Ishikawa (cell line): ENCODE measurements at regions not wholly inside any gene's neighbourhood (a gene's known extent, or its start where the extent isn't known, plus 50 kb on each side); places are given as distances from the start of the nearest gene placed in this dataset.

Experiments used
- CEBPB ChIP-seq: IDR thresholded peaks from 2 replicates; pipeline ENCODE4 v1.6.1; 2012
- CREB1 ChIP-seq: IDR thresholded peaks from 2 replicates; pipeline ENCODE4 v1.6.1; 2012; ENCODE audit warnings: low read depth
- EGR1 ChIP-seq: IDR thresholded peaks from 2 replicates; pipeline ENCODE4 v1.6.1; 2012
- EP300 ChIP-seq: IDR thresholded peaks from 2 replicates; pipeline ENCODE4 v1.6.1; 2012; ENCODE audit warnings: borderline replicate concordance
- FOXM1 ChIP-seq: IDR thresholded peaks from 2 replicates; pipeline ENCODE4 v1.6.1; 2012; ENCODE audit warnings: low read depth, borderline replicate concordance
- NFIC ChIP-seq: IDR thresholded peaks from 2 replicates; pipeline ENCODE4 v1.6.1; 2012
- RAD21 ChIP-seq: IDR thresholded peaks from 2 replicates; pipeline ENCODE4 v1.6.1; 2012; ENCODE audit warnings: low read depth
- TAF1 ChIP-seq: IDR thresholded peaks from 2 replicates; pipeline ENCODE4 v1.6.1; 2012; ENCODE audit warnings: low read depth, mild to moderate bottlenecking
- TCF12 ChIP-seq: IDR thresholded peaks from 2 replicates; pipeline ENCODE4 v1.6.1; 2012; ENCODE audit warnings: low read depth
- TEAD4 ChIP-seq: IDR thresholded peaks from 2 replicates; pipeline ENCODE4 v1.6.1; 2012
- YY1 ChIP-seq: IDR thresholded peaks from 2 replicates; pipeline ENCODE4 v1.6.1; 2012; ENCODE audit warnings: low read depth
- ZBTB7A ChIP-seq: IDR thresholded peaks from 2 replicates; pipeline ENCODE4 v1.6.1; 2012; ENCODE audit warnings: low read depth
- TF ChIP-seq, protein P1 (sequence below): IDR thresholded peaks from 2 replicates; pipeline ENCODE4 v1.6.1; 2012; ENCODE audit warnings: low read depth, mild to moderate bottlenecking
- TF ChIP-seq, protein P2 (sequence below): IDR thresholded peaks from 2 replicates; pipeline ENCODE4 v1.6.1; 2012
- TF ChIP-seq, protein P3 (sequence below): IDR thresholded peaks from 2 replicates; pipeline ENCODE4 v1.6.1; 2012

DNA sequence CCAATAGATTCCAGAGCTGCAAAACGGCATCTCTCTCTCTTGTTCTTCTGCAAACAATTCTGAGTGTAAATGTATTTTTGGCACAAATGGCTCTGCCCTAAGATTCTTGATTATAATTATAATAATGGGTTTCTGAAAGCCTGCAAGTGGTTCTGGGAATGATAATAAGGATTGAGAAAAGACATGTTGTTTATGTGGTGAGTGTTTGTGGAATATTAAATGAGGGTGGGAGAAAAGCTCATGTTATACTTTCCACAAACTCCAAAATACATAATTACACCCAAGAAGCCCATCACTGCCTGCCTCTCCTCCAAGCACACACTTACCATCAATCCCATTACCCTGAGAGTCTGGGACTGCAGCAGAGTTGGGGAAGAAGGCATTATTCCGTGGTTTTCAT, 460.0 kb upstream of the BRINP1 start:
- TF ChIP-seq TCF12 (no peak), EP300 (no peak), TEAD4 (no peak), NFIC (no peak), CEBPB (no peak), ZBTB7A (no peak), EGR1 (no peak), RAD21 (no peak), CREB1 (no peak), FOXM1 (no peak), TAF1 (no peak), YY1 (no peak)
- TF ChIP-seq, protein P1, sequence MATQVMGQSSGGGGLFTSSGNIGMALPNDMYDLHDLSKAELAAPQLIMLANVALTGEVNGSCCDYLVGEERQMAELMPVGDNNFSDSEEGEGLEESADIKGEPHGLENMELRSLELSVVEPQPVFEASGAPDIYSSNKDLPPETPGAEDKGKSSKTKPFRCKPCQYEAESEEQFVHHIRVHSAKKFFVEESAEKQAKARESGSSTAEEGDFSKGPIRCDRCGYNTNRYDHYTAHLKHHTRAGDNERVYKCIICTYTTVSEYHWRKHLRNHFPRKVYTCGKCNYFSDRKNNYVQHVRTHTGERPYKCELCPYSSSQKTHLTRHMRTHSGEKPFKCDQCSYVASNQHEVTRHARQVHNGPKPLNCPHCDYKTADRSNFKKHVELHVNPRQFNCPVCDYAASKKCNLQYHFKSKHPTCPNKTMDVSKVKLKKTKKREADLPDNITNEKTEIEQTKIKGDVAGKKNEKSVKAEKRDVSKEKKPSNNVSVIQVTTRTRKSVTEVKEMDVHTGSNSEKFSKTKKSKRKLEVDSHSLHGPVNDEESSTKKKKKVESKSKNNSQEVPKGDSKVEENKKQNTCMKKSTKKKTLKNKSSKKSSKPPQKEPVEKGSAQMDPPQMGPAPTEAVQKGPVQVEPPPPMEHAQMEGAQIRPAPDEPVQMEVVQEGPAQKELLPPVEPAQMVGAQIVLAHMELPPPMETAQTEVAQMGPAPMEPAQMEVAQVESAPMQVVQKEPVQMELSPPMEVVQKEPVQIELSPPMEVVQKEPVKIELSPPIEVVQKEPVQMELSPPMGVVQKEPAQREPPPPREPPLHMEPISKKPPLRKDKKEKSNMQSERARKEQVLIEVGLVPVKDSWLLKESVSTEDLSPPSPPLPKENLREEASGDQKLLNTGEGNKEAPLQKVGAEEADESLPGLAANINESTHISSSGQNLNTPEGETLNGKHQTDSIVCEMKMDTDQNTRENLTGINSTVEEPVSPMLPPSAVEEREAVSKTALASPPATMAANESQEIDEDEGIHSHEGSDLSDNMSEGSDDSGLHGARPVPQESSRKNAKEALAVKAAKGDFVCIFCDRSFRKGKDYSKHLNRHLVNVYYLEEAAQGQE: no peak
- TF ChIP-seq, protein P2, sequence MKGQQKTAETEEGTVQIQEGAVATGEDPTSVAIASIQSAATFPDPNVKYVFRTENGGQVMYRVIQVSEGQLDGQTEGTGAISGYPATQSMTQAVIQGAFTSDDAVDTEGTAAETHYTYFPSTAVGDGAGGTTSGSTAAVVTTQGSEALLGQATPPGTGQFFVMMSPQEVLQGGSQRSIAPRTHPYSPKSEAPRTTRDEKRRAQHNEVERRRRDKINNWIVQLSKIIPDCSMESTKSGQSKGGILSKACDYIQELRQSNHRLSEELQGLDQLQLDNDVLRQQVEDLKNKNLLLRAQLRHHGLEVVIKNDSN: no peak
- TF ChIP-seq, protein P3, sequence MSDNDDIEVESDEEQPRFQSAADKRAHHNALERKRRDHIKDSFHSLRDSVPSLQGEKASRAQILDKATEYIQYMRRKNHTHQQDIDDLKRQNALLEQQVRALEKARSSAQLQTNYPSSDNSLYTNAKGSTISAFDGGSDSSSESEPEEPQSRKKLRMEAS: no peak

DNA sequence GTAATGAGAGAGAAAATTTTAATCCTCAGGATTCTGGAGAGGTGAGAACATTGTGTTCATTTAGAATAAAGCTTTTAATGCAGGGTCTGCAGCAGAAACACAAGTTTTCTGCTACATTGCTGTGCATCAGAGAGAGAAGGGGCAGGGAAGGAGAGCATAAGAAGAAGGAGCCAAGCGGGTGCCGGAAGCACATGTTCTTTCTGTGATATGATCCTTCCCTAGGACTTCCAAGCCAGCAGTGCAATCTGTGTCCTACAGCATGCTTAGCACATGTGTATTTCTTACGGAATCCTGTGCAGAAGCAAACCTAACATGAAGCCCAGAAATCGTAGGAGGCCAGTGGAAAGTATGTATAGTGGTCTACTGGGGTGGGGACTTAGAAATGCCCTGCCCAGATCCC, 458.3 kb upstream of the BRINP1 start:
- TF ChIP-seq TCF12 (no peak), EGR1 (no peak), FOXM1 (no peak), TAF1 (no peak), ZBTB7A (no peak), NFIC (no peak), CREB1 (no peak), RAD21 (no peak), EP300 (no peak), TEAD4 (no peak), CEBPB (no peak), YY1 (no peak)
- TF ChIP-seq, protein P2: no peak
- TF ChIP-seq, protein P1: no peak
- TF ChIP-seq, protein P3: no peak

DNA sequence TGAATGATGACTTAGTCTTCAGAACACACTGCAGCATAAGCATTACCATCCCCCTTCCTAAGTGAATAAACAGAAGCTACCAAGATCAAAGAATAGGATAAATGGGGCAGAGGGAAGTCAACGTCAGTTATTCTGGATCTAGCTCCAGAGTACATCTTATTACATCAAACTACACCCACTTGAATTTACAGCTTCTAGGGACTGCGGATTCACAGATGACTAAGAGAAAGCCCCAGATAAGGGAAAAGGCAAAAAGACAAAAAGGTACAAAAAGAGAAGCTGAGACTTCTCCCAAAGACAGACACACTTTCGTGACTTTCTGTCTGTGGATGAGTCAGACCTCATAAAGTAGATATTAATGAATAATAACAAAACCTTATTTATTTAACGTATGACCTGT, 457.9 kb upstream of the BRINP1 start:
- no peak for TF ChIP-seq CEBPB
- TF ChIP-seq TEAD4: no peak
- TF ChIP-seq YY1: no peak
- TF ChIP-seq, protein P2: no peak
- TF ChIP-seq, protein P1: no peak
- no peak for TF ChIP-seq EP300
- TF ChIP-seq CREB1: no peak
- TF ChIP-seq RAD21: no peak
- TF ChIP-seq, protein P3: no peak
- TF ChIP-seq ZBTB7A: no peak
- no peak for TF ChIP-seq FOXM1
- TF ChIP-seq TAF1: no peak
- TF ChIP-seq EGR1: no peak
- no peak for TF ChIP-seq TCF12
- no peak for TF ChIP-seq NFIC
